Astrocyte of the cerebellum (primary cell): ENCODE measurements at regions not wholly inside any gene's neighbourhood (a gene's known extent, or its start where the extent isn't known, plus 50 kb on each side); places are given as distances from the start of the nearest gene placed in this dataset.

Source experiments
- DNase-seq: peaks from one replicate; pipeline ENCODE4 v3.0.0-alpha.2; 2011; ENCODE audit warnings: low read depth
- H3K4me3 ChIP-seq: 2 replicates; pipeline ENCODE4 v1.5.1; 2011; ENCODE audit warnings: mild to moderate bottlenecking, low read depth, low read length, moderate library complexity
- in situ Hi-C: cut with HindIII; loops from 2 replicates; pipeline ENCODE4 v1.10.0; 2017; ENCODE audit warnings: low sequenced_read_pairs
- TF ChIP-seq, protein P1 (sequence below): IDR thresholded peaks from 2 replicates; pipeline ENCODE4 v1.5.1; 2012; ENCODE audit warnings: low read length, low read depth, moderate library complexity, mild to moderate bottlenecking; ENCODE audit errors: missing control alignments

DNA sequence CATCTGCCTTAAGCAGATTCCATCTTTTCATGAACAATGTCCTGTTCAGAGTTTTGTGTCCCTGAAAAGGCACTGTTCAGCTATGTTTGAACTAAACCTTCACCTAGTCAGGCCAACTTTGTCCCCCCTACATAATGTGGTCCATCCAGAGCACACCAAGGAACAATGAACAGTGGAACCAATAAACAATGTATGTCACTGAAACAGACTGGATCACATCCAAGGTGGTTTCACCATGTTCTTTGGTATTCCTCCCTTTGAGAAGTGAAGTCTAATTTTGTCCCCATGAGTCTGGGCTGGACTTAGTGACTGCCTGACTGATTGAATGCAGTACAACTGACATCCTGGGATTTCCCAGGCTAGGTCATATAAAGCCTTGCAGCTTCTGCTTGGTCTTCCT, 174.5 kb downstream of the SLC24A2 start:
- TF ChIP-seq, protein P1, sequence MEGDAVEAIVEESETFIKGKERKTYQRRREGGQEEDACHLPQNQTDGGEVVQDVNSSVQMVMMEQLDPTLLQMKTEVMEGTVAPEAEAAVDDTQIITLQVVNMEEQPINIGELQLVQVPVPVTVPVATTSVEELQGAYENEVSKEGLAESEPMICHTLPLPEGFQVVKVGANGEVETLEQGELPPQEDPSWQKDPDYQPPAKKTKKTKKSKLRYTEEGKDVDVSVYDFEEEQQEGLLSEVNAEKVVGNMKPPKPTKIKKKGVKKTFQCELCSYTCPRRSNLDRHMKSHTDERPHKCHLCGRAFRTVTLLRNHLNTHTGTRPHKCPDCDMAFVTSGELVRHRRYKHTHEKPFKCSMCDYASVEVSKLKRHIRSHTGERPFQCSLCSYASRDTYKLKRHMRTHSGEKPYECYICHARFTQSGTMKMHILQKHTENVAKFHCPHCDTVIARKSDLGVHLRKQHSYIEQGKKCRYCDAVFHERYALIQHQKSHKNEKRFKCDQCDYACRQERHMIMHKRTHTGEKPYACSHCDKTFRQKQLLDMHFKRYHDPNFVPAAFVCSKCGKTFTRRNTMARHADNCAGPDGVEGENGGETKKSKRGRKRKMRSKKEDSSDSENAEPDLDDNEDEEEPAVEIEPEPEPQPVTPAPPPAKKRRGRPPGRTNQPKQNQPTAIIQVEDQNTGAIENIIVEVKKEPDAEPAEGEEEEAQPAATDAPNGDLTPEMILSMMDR: no peak
- H3K4me3 ChIP-seq: no peak overlapping the region
- in situ Hi-C loops: no loop called here
- DNase-seq: no peak

DNA sequence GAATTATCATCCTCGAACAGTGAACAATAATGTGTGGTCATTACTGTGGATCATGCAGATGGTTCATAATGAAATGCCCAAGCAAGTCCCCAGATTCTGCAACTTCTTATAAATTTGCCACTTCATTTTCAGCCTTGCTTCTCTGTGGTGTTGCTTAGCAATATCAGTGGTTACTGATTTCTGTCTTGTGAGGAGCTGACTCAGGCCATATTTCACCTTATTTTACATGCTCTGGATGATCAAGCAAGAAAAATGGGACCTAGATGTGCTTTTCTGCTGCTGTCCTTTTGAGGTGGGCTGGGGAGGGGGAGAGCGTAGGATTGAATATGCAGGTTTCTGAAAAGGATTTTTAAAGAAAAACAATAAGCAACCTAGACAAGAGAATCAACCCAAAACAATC, 188.3 kb downstream of the SLC24A2 start:
- TF ChIP-seq, protein P1: no peak
- in situ Hi-C loops: no loop called here
- no peak for DNase-seq
- no peak overlapping the region for H3K4me3 ChIP-seq

DNA sequence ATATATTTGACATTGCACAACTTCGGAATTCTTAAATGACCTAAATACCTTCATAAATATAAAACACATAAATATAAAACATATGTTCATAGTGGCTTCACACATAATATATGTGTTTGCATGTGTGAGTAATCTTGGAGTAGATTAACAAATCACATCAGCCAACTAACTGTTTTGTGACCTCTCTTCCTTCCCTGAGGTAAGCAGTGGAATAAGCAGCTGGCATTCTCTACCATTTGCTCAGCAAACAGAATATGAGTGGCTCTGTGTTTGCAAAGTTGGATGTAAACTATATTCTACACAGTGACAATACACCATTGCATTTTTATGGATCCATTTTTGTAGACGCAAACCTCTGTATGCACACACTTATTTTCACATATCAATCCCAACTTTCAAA, 189.9 kb downstream of the ACER2 start:
- TF ChIP-seq, protein P1: no peak
- no peak for DNase-seq
- in situ Hi-C loops: no loop called here
- no peak overlapping the region for H3K4me3 ChIP-seq

DNA sequence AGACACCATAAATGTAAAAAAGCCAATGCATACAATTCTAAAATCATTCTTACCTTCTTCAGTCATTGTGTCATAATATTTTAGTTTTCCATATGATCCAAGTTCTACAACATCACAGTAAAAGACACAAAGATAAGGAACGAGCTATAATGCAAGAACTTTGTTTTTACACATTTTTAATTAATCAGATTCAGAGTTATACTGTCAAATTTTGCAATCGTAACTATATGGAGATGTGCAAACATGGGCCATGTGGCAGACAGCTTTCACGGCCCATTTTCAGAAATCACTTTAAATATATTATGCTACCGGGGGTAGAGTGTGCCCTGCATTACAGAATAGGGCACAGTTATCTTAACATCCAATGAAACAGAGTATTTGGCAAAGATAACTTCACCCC, 188.4 kb downstream of the ACER2 start:
- in situ Hi-C loops: no loop called here
- DNase-seq: no peak
- TF ChIP-seq, protein P1: no peak
- H3K4me3 ChIP-seq: no peak overlapping the region

DNA sequence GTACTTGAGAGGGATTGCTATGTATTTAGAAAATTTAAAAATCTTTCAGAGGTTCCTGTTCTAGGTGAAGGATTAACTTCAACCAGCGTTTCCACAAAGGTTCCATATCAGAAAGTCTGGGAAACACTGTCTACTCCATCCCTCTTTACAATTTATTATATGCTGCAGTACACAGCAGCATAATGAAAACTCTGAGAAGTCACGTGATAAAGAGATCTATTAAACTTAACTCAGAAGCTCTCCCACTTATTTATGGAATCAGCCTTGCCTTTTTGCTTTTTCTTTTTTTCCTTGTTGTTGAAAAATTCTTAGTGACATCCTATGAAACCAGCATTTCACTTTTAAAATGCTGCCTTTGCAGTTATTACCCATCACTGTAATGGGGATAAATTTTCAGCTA, 186.2 kb downstream of the ACER2 start:
- TF ChIP-seq, protein P1: no peak

DNA sequence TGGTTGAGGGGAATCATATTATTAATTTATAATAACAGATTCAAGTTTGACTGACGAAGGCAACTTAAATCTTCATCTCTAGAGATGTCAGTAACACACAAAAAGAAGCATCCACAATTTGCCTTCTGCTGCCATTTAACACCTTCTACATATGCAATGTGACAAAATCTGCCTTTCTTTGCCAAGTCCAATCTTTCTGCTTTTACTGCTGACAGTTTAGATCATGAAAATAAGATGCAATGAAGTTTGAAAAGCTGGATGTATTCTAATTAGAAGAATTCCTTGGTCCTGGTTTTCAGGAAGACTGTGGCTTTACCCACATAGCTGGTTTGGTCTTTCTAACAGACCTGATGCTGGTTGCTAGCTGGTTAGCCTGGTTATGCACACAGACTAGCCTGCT, 178.9 kb downstream of the ACER2 start:
- TF ChIP-seq, protein P1: no peak
- H3K4me3 ChIP-seq: no peak overlapping the region
- in situ Hi-C loops: no loop called here
- no peak for DNase-seq

More for the DNA sequence above, 186.2 kb downstream of the ACER2 start:
- H3K4me3 ChIP-seq: no peak overlapping the region
- no peak for DNase-seq
- in situ Hi-C loops: no loop called here

DNA sequence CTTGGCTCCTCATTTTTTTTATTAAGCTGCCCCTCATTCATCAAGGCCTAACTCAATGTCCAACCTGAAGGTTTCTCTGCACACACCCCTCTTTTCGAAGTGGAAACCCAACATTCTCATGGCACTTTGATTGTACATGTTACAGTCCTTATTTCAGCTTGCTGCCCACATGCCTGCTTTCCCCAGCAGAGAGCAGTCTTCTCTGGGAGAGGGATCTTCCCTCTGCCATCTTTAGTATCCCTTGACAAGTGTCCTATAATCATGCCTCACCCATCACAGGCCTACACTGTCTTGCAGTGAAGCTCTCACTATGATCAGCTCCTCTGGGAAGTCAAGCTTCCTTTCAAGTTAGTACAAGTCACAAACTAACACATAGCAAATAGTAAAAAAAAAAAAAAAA, 175.1 kb downstream of the ACER2 start:
- DNase-seq: no peak
- TF ChIP-seq, protein P1: no peak
- in situ Hi-C loops: no loop called here
- H3K4me3 ChIP-seq: no peak overlapping the region
